HEK293 (cell line): ENCODE measurements at regions not wholly inside any gene's neighbourhood (a gene's known extent, or its start where the extent isn't known, plus 50 kb on each side); places are given as distances from the start of the nearest gene placed in this dataset.

Experiments used
- TCF7L2 ChIP-seq: IDR thresholded peaks from 2 replicates; pipeline ENCODE4 v1.6.1; 2011; ENCODE audit warnings: low read depth, mild to moderate bottlenecking, inconsistent platforms, low read length, moderate library complexity, borderline replicate concordance
- ZNF274 ChIP-seq, 2 experiments: fragments of 200-500 bp in 1 of 2; fragments of 450-650 bp in 1 of 2; sonication (Bioruptor generic) in 1 of 2; formaldehyde crosslinking in 1 of 2; IDR thresholded peaks; 2 replicates each; pipeline versions ENCODE4 v1.5.1 to v1.6.1; 2014 to 2016; ENCODE audit warnings: borderline replicate concordance in 1 of 2, inconsistent platforms in 1 of 2, low read length in 1 of 2, missing biosample characterization in 1 of 2, missing genetic modification characterization in 1 of 2
- ZNF501 ChIP-seq: fragments of 450-650 bp; formaldehyde crosslinking; IDR thresholded peaks from 2 replicates; pipeline ENCODE4 v1.5.1; 2016; ENCODE audit warnings: missing biosample characterization, missing genetic modification characterization
- TF ChIP-seq, protein P1 (sequence below): fragments of 450-650 bp; formaldehyde crosslinking; IDR thresholded peaks from 2 replicates; pipeline ENCODE4 v1.5.1; 2016; ENCODE audit warnings: missing biosample characterization, missing genetic modification characterization

- TF ChIP-seq ZNF274 (IDR thresholded peaks at IDR 0.05; ENCODE audit: low read length) (no peak), ZNF274 (tag by site-specific recombination; IDR thresholded peaks at IDR 0.05; ENCODE audit: borderline replicate concordance) (no peak), TCF7L2 (no peak), ZNF501 (no peak)
- TF ChIP-seq, protein P1, sequence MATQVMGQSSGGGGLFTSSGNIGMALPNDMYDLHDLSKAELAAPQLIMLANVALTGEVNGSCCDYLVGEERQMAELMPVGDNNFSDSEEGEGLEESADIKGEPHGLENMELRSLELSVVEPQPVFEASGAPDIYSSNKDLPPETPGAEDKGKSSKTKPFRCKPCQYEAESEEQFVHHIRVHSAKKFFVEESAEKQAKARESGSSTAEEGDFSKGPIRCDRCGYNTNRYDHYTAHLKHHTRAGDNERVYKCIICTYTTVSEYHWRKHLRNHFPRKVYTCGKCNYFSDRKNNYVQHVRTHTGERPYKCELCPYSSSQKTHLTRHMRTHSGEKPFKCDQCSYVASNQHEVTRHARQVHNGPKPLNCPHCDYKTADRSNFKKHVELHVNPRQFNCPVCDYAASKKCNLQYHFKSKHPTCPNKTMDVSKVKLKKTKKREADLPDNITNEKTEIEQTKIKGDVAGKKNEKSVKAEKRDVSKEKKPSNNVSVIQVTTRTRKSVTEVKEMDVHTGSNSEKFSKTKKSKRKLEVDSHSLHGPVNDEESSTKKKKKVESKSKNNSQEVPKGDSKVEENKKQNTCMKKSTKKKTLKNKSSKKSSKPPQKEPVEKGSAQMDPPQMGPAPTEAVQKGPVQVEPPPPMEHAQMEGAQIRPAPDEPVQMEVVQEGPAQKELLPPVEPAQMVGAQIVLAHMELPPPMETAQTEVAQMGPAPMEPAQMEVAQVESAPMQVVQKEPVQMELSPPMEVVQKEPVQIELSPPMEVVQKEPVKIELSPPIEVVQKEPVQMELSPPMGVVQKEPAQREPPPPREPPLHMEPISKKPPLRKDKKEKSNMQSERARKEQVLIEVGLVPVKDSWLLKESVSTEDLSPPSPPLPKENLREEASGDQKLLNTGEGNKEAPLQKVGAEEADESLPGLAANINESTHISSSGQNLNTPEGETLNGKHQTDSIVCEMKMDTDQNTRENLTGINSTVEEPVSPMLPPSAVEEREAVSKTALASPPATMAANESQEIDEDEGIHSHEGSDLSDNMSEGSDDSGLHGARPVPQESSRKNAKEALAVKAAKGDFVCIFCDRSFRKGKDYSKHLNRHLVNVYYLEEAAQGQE = no peak
These were observed 389.2 kb upstream of the CITED2 start for GRCh38 chr6:139763468-139764210.
